Mononuclear cell (primary cell): ENCODE measurements at regions not wholly inside any gene's neighbourhood (a gene's known extent, or its start where the extent isn't known, plus 50 kb on each side); places are given as distances from the start of the nearest gene placed in this dataset.

Experiments used
- H3K27me3 ChIP-seq: 2 replicates; pipeline ENCODE4 v1.6.0; 2011; ENCODE audit warnings: low read length, control low read depth; ENCODE audit not compliant: insufficient read depth
- H3K4me1 ChIP-seq: 2 replicates; pipeline ENCODE4 v1.5.1; 2011; ENCODE audit warnings: mild to moderate bottlenecking, low read length, control low read depth; ENCODE audit not compliant: insufficient read depth
- H3K4me3 ChIP-seq: 2 replicates; pipeline ENCODE4 v1.5.1; 2011; ENCODE audit warnings: mild to moderate bottlenecking, low read length, moderate library complexity
- H3K9me3 ChIP-seq: 2 replicates; pipeline ENCODE4 v1.5.1; 2011; ENCODE audit warnings: low read depth, mild to moderate bottlenecking, control low read depth, low read length

DNA sequence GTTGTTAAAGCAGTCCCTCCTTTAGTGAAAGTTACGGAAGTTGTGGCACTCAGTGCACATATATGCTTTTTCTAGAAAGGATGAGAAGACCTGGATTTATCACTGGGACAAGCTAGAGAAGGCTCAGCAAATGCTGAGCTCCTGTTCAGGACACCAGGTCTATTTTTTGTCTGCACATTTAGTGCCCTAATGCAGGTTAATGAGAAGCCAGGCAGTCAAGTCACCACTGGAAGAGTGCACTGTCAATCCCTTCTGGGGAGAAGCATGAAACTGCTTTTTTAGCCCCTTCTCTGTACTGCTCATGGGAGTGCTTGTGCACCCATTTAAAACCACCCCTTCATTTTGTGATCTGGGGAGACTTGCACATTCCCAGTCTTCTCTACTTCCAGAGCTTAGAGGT lies 624.1 kb upstream of the USP24 start:
- Histone ChIP-seq H3K27me3 (no peaks in the 10 kb centered on the region), H3K4me1 (no peaks in the 10 kb centered on the region), H3K4me3 (no peak overlapping the region), H3K9me3 (no peaks in the 10 kb centered on the region)

DNA sequence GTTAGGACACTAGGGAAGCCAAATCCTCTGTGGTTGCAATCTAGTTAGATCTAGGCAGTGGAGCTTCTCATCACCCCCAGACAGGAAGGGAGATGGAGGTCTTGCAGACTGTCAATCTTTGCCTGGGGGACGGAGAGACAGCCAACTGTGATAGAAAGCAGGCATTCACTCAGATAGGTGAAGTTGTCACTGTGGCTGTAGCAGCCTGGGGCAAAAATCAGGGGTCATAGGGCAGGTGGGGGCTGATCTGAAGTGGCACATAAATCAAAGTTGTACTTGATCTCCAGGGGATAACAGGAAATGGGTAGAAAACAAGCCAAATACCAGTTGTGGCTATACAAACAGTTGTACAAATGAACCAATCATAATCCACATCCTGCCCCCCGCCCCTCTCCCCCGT lies 620.9 kb upstream of the USP24 start:
- H3K27me3 ChIP-seq: no peaks in the 10 kb centered on the region
- H3K9me3 ChIP-seq: no peaks in the 10 kb centered on the region
- H3K4me1 ChIP-seq: no peaks in the 10 kb centered on the region
- no peak overlapping the region for H3K4me3 ChIP-seq

DNA sequence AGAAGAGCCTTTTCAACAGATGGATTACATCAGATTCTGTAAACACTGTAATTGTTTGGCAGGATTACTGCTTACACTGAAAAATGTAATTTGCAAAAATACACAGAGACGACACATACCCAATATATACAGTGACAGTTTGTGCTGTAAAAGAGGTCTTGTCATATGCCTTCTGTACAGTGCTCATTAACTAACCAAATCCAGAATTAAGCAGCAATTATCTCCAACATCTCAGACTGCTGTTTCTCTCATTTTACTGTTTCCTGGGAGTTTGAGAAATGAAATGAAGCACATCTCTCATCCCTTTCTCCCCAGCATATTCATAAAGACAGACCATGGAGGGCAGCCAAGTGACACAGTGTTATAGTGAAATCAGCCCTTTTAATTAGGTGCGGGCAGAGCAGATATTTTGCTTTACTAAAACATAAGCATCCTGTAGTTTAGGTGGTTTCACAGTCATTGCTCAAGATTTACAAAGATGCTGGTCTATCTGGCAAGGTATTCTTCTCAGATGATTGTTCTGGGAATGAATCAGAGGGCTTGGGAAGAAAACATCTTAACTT lies 618.4 kb upstream of the USP24 start:
- Histone ChIP-seq H3K9me3 (no peaks in the 10 kb centered on the region), H3K4me1 (no peaks in the 10 kb centered on the region), H3K4me3 (no peak overlapping the region), H3K27me3 (no peaks in the 10 kb centered on the region)

DNA sequence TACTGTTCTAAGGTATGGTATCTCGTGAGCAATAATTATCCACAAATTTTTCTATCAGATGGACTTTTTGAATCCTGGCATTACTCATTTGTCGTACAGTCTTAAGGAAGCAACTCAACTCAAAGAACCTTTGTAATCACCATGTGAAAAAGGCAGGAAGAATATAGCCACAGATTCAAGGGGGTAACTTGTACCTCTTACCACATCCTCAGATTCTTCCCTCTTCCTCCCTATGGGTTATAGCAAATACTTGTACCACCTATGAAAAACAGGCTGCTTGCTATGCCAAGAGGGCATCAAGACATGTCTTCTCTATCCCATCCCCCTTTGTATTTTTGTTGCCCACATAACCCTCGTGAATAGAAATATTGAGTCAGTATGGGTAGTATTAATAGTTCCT lies 616.6 kb upstream of the USP24 start:
- H3K27me3 ChIP-seq: no peaks in the 10 kb centered on the region
- H3K4me3 ChIP-seq: no peak overlapping the region
- H3K9me3 ChIP-seq: no peaks in the 10 kb centered on the region
- H3K4me1 ChIP-seq: no peaks in the 10 kb centered on the region

DNA sequence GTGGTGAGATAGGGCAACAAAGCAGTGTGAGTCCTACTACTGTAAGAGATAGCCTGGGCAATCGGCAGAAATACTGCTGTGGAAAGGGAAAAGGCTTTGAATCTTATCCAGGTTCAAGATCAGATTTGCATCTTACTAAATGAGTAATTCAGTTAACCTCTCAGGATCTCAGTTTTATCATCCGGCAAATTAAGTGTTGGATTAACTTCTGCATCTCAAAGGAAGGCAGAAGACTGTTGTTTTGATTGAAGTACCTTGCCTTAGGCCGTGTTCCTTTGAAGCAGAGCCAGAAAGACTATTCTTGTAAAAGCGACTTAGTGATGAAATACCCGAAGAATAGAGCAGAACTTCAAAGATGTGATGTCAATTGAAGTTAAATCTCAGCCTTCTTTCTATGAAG lies 612.9 kb upstream of the USP24 start:
- no peaks in the 10 kb centered on the region for H3K4me1 ChIP-seq
- no peak overlapping the region for H3K4me3 ChIP-seq
- no peaks in the 10 kb centered on the region for H3K9me3 ChIP-seq
- no peaks in the 10 kb centered on the region for H3K27me3 ChIP-seq

DNA sequence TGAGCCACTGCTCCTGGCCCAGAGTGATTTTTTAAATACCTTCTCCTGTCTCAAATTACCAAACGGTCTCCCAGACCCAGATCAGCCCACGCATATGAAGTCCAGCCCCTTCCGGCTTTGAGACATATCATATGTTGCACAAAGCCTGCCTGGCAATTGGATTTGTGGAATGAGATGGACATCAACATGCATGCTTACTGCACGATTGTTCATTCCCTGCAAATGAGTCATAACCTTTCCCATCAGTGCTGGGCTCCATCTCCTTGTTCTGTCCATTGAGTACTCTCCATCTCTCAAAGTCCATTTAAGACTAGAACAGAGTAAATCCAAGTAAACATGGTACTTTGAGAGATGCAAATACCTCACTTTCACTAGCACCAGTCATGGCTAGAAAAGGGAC lies 612.2 kb upstream of the USP24 start:
- no peaks in the 10 kb centered on the region for H3K27me3 ChIP-seq
- H3K4me1 ChIP-seq: no peaks in the 10 kb centered on the region
- no peaks in the 10 kb centered on the region for H3K9me3 ChIP-seq
- H3K4me3 ChIP-seq: no peak overlapping the region

DNA sequence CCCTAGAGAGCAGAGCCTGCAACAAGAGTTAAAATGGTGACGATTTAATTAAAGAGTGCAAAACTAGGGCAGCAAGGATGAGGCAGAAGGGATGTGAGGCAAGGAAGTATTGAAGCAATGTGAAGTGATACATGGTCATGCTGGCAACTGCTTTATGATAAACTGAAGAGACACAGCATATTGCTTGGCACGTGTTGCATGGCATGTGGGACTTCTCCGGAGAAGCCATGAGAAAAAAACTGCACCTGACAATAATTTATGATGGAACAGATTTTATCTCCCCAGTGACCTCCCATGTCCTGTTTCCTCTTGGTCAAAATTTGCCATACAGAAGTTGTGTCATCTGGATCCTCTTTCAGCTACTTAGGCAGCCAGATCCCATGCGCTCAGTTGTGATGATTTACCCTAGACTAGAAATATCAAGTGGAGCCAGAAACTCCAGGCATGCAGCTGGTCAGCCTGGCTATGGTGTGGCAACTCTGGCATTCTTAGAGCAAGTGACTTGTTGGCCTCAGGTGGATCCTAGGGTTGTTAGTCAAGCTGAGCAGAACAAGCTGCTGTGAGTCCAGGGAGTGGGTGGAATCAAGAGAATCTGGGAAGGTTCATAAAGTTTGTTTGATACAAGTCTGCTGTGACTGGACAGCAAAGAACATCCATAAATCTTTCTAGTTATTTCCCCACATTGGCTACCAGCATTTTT lies 611.4 kb upstream of the USP24 start:
- Histone ChIP-seq H3K9me3 (no peaks in the 10 kb centered on the region), H3K4me3 (no peak overlapping the region), H3K4me1 (no peaks in the 10 kb centered on the region), H3K27me3 (no peaks in the 10 kb centered on the region)

DNA sequence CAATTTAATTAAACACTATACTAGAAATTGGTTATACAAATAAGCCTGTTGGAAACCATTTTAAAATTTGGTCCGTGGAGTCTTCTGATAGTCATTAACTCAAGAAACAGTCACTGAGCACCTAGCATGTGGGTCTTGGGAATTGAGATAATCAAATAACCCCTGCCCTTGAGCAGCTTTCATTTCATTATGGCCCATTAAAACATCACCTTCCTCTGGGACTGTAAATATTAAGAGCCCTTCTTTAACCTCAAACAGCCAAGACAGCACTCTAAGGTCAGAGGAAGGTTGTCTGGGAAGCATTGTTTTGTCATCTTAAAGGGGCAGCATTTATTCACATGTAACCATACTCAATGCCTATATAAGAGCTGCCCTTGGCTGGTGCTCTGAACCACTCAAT lies 610.3 kb upstream of the USP24 start:
- Histone ChIP-seq H3K9me3 (no peaks in the 10 kb centered on the region), H3K27me3 (no peaks in the 10 kb centered on the region), H3K4me3 (no peak overlapping the region), H3K4me1 (no peaks in the 10 kb centered on the region)

DNA sequence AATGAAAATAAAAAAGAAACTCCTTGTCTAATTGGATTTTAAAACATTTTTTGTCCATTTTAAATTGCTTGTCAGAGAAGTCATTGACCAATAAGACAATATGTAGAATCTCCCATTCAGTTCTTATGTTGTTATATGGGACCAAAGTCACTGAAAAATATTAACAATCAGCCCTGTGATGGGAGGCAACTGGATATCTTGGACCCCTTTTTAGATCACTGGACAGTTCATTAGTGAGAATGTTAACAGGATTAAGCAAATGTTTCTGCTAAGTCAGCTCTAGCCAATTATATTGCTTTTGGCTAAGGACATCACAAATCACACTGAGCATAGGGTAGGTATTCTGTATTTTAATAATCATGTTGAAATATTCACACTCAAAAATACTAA lies 609.1 kb upstream of the USP24 start:
- Histone ChIP-seq H3K27me3 (no peaks in the 10 kb centered on the region), H3K9me3 (no peaks in the 10 kb centered on the region), H3K4me1 (no peaks in the 10 kb centered on the region), H3K4me3 (no peak overlapping the region)

DNA sequence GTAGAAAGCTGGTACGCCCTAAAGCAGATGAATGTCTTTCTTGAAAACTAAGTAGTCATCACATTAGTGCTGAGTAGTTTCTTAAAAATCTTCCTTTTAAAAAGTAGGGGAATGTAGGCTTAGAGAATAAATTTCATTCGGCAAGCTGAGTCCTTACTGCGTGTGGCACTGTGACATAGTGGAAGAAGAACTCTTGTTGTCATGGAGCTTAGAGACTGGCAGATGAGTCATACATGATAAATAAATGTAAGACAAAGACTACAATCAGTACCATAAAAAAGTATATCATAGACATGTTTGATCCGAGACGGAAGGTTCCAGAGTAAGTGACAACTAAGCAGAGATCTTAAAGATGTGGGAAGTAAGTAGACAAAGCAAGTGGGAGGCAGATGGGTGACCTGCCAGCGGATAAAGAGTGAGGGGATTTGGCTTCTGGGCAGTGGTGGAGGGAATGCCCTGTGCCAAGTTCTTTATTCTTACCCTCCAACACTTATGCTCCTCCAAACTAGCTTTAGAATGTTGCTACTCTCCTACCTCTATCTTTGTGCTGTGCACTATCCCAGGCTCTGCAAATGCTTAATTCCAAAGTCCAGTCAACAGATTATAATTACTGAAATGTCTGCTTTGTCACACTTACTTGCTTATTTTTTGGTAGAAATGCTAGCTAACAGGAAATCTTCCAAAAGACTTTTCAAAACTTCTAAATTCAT lies 608.5 kb upstream of the USP24 start:
- Histone ChIP-seq H3K4me3 (no peak overlapping the region), H3K9me3 (no peaks in the 10 kb centered on the region), H3K4me1 (no peaks in the 10 kb centered on the region), H3K27me3 (no peaks in the 10 kb centered on the region)

DNA sequence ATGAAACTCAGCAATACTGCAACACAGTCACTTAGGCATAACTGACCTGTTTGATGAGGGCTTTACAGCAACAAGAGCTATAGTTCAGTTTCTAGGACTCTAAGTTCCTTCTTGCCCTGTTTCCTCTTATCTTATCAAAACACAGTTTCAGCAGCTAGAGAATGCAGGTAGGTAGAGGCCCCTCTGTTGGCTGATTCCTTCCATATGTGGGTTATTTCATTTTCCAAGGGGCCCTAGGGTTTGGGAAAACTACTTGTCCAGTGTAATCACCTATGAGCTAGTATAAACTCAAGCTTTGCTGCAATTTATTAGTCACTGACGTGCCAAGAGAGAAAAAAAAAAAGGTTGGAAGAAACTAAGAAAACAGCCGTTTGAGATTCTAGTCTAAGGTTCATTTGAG lies 607.7 kb upstream of the USP24 start:
- no peaks in the 10 kb centered on the region for H3K4me1 ChIP-seq
- H3K4me3 ChIP-seq: no peak overlapping the region
- no peaks in the 10 kb centered on the region for H3K27me3 ChIP-seq
- H3K9me3 ChIP-seq: no peaks in the 10 kb centered on the region

DNA sequence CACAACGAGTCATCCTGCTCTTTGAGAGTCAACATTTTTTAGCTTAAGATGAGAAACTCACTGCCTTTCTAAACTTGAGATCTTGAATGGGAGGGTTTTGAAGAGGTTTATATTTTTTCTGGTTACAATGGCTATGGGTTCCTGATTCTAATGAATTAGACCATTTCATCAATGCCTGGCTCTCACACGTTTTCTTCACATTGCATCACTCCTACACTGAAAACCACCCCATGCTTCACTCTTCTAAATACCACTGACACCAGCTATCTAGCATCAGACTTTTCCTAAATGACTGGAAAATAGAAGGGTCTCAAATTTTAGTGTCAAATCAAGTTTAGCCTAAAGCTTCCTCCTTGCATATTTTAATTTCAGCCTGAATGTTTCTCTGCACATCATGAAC lies 606.1 kb upstream of the USP24 start:
- Histone ChIP-seq H3K4me1 (no peaks in the 10 kb centered on the region), H3K9me3 (no peaks in the 10 kb centered on the region), H3K4me3 (no peak overlapping the region), H3K27me3 (no peaks in the 10 kb centered on the region)

DNA sequence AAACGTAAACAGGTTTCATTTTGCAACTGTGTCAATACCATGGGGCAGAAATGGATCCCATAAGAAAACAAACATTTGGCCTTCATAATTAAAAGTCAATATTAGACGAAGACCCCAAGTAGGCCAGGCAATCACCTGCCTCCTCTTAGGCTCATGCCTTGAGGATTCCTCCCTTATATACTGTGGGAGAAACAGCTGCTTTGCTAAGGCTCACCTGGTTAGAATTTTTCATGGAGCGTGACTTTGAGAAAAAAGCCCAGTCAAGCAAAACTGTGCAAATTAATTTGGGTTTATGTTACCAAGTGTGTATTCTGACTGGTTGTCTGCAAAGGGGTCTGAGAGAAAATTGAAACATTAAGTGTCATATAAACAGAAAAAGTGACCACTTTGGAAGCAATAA lies 605.3 kb upstream of the USP24 start:
- H3K27me3 ChIP-seq: no peaks in the 10 kb centered on the region
- no peaks in the 10 kb centered on the region for H3K4me1 ChIP-seq
- no peak overlapping the region for H3K4me3 ChIP-seq
- no peaks in the 10 kb centered on the region for H3K9me3 ChIP-seq

DNA sequence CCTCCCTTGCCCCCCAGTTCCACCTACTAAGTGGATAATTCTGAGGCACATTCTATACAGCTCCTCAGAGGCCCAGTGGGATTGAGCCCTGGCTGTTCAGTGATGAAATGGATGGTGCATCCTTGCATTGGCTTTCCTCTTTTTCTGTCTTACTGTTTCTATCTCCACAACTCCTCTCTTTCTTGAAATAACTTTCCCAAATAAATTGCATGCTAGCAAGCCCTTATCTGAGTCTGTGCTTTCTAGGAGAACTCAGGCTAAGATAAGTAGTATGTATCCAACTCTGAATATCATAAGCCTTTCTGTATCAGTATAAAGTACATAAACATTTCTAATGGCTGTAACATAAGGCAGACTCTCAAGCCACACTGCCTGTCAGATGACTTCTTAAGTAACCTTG lies 603.8 kb upstream of the USP24 start:
- no peaks in the 10 kb centered on the region for H3K9me3 ChIP-seq
- no peaks in the 10 kb centered on the region for H3K27me3 ChIP-seq
- no peak overlapping the region for H3K4me3 ChIP-seq
- H3K4me1 ChIP-seq: no peaks in the 10 kb centered on the region

DNA sequence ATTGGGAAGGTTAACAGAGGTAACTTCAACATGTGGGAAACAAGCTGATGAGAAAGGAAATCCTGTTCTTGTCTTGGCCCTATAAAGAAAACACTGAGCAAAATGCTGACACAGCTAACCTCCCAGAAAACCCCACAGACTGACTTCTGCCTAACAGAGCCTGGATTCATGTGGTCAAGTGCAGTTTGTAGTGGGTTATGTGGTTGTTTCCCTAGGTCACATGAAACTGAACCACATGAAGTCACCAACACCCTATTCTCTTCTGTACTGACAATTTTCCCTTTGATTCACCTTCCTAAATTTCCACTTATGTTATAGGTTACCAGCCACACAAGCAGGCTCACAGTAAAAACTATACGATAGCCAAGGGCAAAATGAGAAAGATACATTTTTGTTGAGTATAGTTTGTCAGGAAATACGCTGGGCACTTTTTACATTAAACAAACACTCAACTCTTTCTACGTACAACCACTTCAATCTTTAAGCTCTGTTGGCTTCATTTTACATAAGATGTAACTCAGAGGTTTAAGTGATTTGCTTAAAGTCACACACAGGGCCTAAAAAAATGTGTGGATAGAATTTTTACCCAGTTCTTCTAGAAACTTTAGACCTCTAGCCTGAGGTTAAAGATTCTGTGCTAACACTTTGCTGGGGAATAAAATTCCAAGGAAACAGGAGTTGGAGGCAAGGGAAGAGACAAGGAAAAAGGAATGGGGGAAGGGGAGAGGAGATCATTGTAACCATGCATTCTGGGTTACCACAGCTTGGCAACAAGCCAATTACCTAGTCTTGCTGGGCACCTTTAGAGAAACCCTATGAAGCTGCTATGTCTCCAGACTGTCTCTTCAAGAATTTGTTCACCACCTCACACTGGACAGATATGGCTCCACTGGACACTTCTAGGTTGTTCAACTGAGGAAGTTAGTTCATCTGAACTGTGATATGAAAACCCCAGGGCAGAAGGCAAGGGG lies 601.6 kb upstream of the USP24 start:
- no peaks in the 10 kb centered on the region for H3K9me3 ChIP-seq
- H3K27me3 ChIP-seq: no peaks in the 10 kb centered on the region
- H3K4me3 ChIP-seq: no peak overlapping the region
- no peaks in the 10 kb centered on the region for H3K4me1 ChIP-seq
